GM12878 (cell line): ENCODE measurements at regions not wholly inside any gene's neighbourhood (a gene's known extent, or its start where the extent isn't known, plus 50 kb on each side); places are given as distances from the start of the nearest gene placed in this dataset.

Experiments
- ATF2 ChIP-seq: IDR thresholded peaks from 2 replicates; pipeline ENCODE4 v1.6.1; 2012; ENCODE audit warnings: low read length, inconsistent platforms
- CBX5 ChIP-seq: sonication (generic); IDR thresholded peaks from 2 replicates; pipeline ENCODE4 v1.6.1; 2016; ENCODE audit warnings: low read depth, moderate library complexity, mild to moderate bottlenecking, inconsistent platforms
- CUX1 ChIP-seq: IDR thresholded peaks from 2 replicates; pipeline ENCODE4 v1.6.1; 2012; ENCODE audit warnings: improper control_type of control experiment, low read depth, low read length; ENCODE audit not compliant: insufficient replicate concordance
- MAX ChIP-seq: IDR thresholded peaks from 2 replicates; pipeline ENCODE4 v1.6.1; 2012; ENCODE audit warnings: low read depth, low read length, improper control_type of control experiment
- MXI1 ChIP-seq: fragments of 150-350 bp; IDR thresholded peaks from 2 replicates; pipeline ENCODE4 v1.6.1; 2011; ENCODE audit warnings: low read depth, mild to moderate bottlenecking, inconsistent platforms, low read length, improper control_type of control experiment
- NRF1 ChIP-seq: conservative IDR thresholded peaks from 2 replicates; pipeline ENCODE4 v1.6.1; 2011; ENCODE audit warnings: mild to moderate bottlenecking, low read depth, low read length, improper control_type of control experiment
- POU2F2 ChIP-seq: IDR thresholded peaks from 3 replicates; pipeline ENCODE4 v1.6.1; 2011; ENCODE audit warnings: low read depth, mild to moderate bottlenecking, low read length, borderline replicate concordance
- SIX5 ChIP-seq: IDR thresholded peaks from 2 replicates; pipeline ENCODE4 v1.6.1; 2011; ENCODE audit warnings: mild to moderate bottlenecking, low read depth, low read length, moderate library complexity; ENCODE audit not compliant: severe bottlenecking
- STAT3 ChIP-seq: IDR thresholded peaks from 2 replicates; pipeline ENCODE4 v1.6.1; 2011; ENCODE audit warnings: low read depth, low read length, improper control_type of control experiment
- TCF3 ChIP-seq: IDR thresholded peaks from 2 replicates; pipeline ENCODE4 v1.6.1; 2012; ENCODE audit warnings: low read depth, mild to moderate bottlenecking, low read length, borderline replicate concordance; ENCODE audit not compliant: insufficient read depth
- ZBTB11 ChIP-seq: fragments of 450-650 bp; formaldehyde crosslinking; IDR thresholded peaks from 2 replicates; pipeline ENCODE4 v1.5.0; 2022; ENCODE audit warnings: mild to moderate bottlenecking, missing genetic modification characterization
- ZNF217 ChIP-seq: fragments of 450-650 bp; IDR thresholded peaks from 2 replicates; pipeline ENCODE4 v1.6.1; 2017; ENCODE audit warnings: antibody characterized with exemption, mild to moderate bottlenecking

- no peak for TF ChIP-seq MAX
- TF ChIP-seq CBX5: no peak
- no peak for TF ChIP-seq CUX1
- no peak for TF ChIP-seq SIX5
- TF ChIP-seq NRF1: no peak
- no peak for TF ChIP-seq POU2F2
- TF ChIP-seq ZNF217: no peak
- no peak for TF ChIP-seq STAT3
- no peak for TF ChIP-seq TCF3
- no peak for TF ChIP-seq ATF2
- TF ChIP-seq MXI1: no peak
- no peak for TF ChIP-seq ZBTB11
- TF ChIP-seq, all 136 proteins: peak for 0
These were observed 631.4 kb upstream of the B3GAT1 start (continued) for GRCh38 chr11:135043434-135043833.
